ENCODE measurements at regions not wholly inside any gene's neighbourhood (a gene's known extent, or its start where the extent isn't known, plus 50 kb on each side); places are given as distances from the start of the nearest gene placed in this dataset.

DNA sequence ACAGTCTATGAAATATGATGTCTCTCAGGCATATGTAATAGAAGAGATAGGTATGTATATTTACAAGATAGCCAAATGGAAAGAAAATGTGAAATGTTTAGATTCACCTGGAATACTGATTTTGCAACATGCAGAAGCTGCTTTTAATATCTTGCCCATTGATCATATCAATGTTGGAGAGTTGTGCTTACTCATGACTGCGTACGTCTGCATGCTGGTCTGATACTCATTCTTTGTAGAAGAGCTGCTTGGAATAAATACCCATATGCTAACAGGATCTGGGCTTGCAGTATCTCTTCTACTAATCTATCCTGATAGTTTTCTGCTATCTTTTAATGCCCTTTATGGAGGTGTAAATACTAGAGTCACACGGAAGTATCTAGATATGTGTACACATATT is 120.6 kb upstream of the FOXP2 start:
- TF ChIP-seq, protein P1, sequence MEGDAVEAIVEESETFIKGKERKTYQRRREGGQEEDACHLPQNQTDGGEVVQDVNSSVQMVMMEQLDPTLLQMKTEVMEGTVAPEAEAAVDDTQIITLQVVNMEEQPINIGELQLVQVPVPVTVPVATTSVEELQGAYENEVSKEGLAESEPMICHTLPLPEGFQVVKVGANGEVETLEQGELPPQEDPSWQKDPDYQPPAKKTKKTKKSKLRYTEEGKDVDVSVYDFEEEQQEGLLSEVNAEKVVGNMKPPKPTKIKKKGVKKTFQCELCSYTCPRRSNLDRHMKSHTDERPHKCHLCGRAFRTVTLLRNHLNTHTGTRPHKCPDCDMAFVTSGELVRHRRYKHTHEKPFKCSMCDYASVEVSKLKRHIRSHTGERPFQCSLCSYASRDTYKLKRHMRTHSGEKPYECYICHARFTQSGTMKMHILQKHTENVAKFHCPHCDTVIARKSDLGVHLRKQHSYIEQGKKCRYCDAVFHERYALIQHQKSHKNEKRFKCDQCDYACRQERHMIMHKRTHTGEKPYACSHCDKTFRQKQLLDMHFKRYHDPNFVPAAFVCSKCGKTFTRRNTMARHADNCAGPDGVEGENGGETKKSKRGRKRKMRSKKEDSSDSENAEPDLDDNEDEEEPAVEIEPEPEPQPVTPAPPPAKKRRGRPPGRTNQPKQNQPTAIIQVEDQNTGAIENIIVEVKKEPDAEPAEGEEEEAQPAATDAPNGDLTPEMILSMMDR (IDR thresholded peaks at IDR 0.05) = no peak
- no peak for TF ChIP-seq POLR2A (IDR thresholded peaks at IDR 0.05)

All from esophagus squamous epithelium (tissue), 4 donors.